Testis (tissue), 2 donors: ENCODE measurements at regions not wholly inside any gene's neighbourhood (a gene's known extent, or its start where the extent isn't known, plus 50 kb on each side); places are given as distances from the start of the nearest gene placed in this dataset.

Experiments
- CTCF ChIP-seq, 3 experiments: fragments of 450-650 bp in 2 of 3; fragments of 200-600 bp in 1 of 3; sonication (generic) in 1 of 3; IDR thresholded peaks; one replicate each; pipeline ENCODE4 v1.5.1; 2016 to 2019; ENCODE audit warnings: antibody characterized with exemption in 3 of 3, mild to moderate bottlenecking in 2 of 3, moderate library complexity in 1 of 3
- POLR2A ChIP-seq: fragments of 450-650 bp; IDR thresholded peaks from one replicate; pipeline ENCODE4 v1.6.1; 2017; ENCODE audit warnings: antibody characterized with exemption, mild to moderate bottlenecking, moderate library complexity

GRCh38 chr7:113976508-113976907 is 57.7 kb upstream of the PPP1R3A start:
- TF ChIP-seq CTCF (IDR thresholded peaks at IDR 0.05) (no peak), POLR2A (no peak)
